ENCODE measurements at regions not wholly inside any gene's neighbourhood (a gene's known extent, or its start where the extent isn't known, plus 50 kb on each side); places are given as distances from the start of the nearest gene placed in this dataset.

GRCh38 chr3:159169828-159170227 is 368.0 kb downstream of the MFSD1 start:
- peak; percentile 12 for DNase-seq (ENCODE audit: low read depth, low spot score)

- DNase-seq (ENCODE audit: low read depth, low spot score): no peak
Measured at GRCh38 chr3:159170436-159171003, 368.7 kb downstream of the MFSD1 start.

- DNase-seq (ENCODE audit: low read depth, low spot score): no peak
Measured at GRCh38 chr3:159171333-159171732, 369.5 kb downstream of the MFSD1 start.

- DNase-seq (ENCODE audit: low read depth, low spot score): no peak
Measured at GRCh38 chr3:159172473-159172872, 370.6 kb downstream of the MFSD1 start.

GRCh38 chr3:159174715-159175692 is 373.1 kb downstream of the MFSD1 start:
- no peak for DNase-seq (ENCODE audit: low read depth, low spot score)

- DNase-seq (ENCODE audit: low read depth, low spot score): no peak
Measured at GRCh38 chr3:159178209-159178897, 376.5 kb downstream of the MFSD1 start.

GRCh38 chr3:159182961-159183360 is 381.1 kb downstream of the MFSD1 start:
- no peak for DNase-seq (ENCODE audit: low read depth, low spot score)

- no peak for DNase-seq (ENCODE audit: low read depth, low spot score)
Measured at GRCh38 chr3:159185443-159186050, 383.7 kb downstream of the MFSD1 start.

- DNase-seq (ENCODE audit: low read depth, low spot score): no peak
Measured at GRCh38 chr3:159186581-159186980, 384.7 kb downstream of the MFSD1 start.

GRCh38 chr3:159187232-159187631 is 385.4 kb downstream of the MFSD1 start:
- no peak for DNase-seq (ENCODE audit: low read depth, low spot score)

- no peak for DNase-seq (ENCODE audit: low read depth, low spot score)
Measured at GRCh38 chr3:159187706-159188105, 385.9 kb downstream of the MFSD1 start.

GRCh38 chr3:159189994-159190669 is 388.3 kb downstream of the MFSD1 start:
- DNase-seq (ENCODE audit: low read depth, low spot score): no peak

GRCh38 chr3:159191447-159191846 is 389.6 kb downstream of the MFSD1 start:
- no peak for DNase-seq (ENCODE audit: low read depth, low spot score)

GRCh38 chr3:159196359-159196758 is 394.5 kb downstream of the MFSD1 start:
- no peak for DNase-seq (ENCODE audit: low read depth, low spot score)

GRCh38 chr3:159200176-159200575 is 398.3 kb downstream of the MFSD1 start:
- no peak for DNase-seq (ENCODE audit: low read depth, low spot score)

GRCh38 chr3:159208050-159208449 is 406.2 kb downstream of the MFSD1 start:
- DNase-seq (ENCODE audit: low read depth, low spot score): no peak

GRCh38 chr3:159209459-159209858 is 407.6 kb downstream of the MFSD1 start:
- no peak for DNase-seq (ENCODE audit: low read depth, low spot score)

- no peak for DNase-seq (ENCODE audit: low read depth, low spot score)
Measured at GRCh38 chr3:159210336-159210735, 408.5 kb downstream of the MFSD1 start.

GRCh38 chr3:159216311-159216710 is 414.5 kb downstream of the MFSD1 start:
- DNase-seq (ENCODE audit: low read depth, low spot score): no peak

GRCh38 chr3:159219231-159219630 is 417.4 kb downstream of the MFSD1 start:
- no peak for DNase-seq (ENCODE audit: low read depth, low spot score)

GRCh38 chr3:159221335-159221734 is 419.5 kb downstream of the MFSD1 start:
- DNase-seq (ENCODE audit: low read depth, low spot score): no peak

Measured in brain pericyte (primary cell).